ENCODE measurements at regions not wholly inside any gene's neighbourhood (a gene's known extent, or its start where the extent isn't known, plus 50 kb on each side); places are given as distances from the start of the nearest gene placed in this dataset.

DNA sequence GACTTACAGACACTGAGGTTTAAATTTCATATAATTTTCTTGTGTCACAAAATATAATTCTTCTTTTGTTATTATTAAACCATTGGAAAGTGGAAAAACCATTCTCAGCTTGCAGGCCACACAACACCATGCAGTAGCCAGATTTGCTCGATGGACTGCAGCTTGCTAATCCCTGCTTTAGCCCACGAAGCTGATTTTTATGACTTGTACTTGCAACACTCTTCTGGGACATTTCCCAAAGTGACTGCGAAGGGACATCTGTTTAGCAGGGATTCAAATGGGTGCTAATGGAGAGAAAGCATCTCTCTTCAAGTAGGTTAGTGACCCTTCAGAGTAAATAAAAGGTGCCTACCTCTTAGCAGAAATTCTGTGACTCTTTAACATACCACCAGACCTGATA lies 304.6 kb upstream of the ZFP64 start:
- in situ Hi-C loops (cut with HindIII; ENCODE audit: low pct_ligation_motif_present, low sequenced_read_pairs) = no loop called here
- TF ChIP-seq CTCF (IDR thresholded peaks at IDR 0.05; ENCODE audit: low read depth, low read length, missing control alignments) = no peak
- H3K27ac ChIP-seq = no peak overlapping the region

DNA sequence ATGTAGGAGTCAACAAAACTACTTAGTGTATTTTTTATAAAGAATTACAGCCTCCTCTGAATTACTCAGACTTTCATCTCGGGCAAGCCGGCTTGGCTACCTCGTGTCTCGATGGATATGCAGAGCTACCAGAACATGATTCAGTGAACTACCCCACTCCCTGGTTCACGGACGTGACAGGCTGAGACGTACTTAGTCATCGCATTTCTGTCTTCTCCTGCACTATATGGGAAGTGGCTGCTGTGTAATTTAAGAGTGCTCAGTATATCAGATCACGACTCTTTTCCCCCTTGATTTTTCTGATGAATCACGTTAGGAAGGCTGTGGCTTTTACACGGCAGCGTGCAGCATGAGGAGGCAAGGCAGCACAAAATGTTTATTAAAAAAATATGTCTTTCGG lies 302.7 kb upstream of the ZFP64 start:
- Histone ChIP-seq H3K27ac (peak overlapping the region; percentile 32), H3K36me3 (replicated peaks) (no peaks in the 10 kb centered on the region), H3K27me3 (replicated peaks) (no peaks in the 10 kb centered on the region), H3K4me3 (ENCODE audit: low read depth, low read length) (no peak overlapping the region)
- TF ChIP-seq CTCF (IDR thresholded peaks at IDR 0.05; ENCODE audit: low read depth, low read length, missing control alignments) = no peak
- peak; percentile 46 for DNase-seq
- in situ Hi-C loops (cut with HindIII; ENCODE audit: low pct_ligation_motif_present, low sequenced_read_pairs) = no loop called here

More for the DNA sequence above, 304.6 kb upstream of the ZFP64 start:
- Histone ChIP-seq H3K27me3 (replicated peaks) (no peaks in the 10 kb centered on the region), H3K36me3 (replicated peaks) (no peaks in the 10 kb centered on the region), H3K4me3 (ENCODE audit: low read depth, low read length) (no peak overlapping the region)
- DNase-seq = no peak

GRCh38 chr20:52493171-52493721 lies 301.7 kb upstream of the ZFP64 start:
- DNase-seq = no peak
- no peak for TF ChIP-seq CTCF (IDR thresholded peaks at IDR 0.05; ENCODE audit: low read depth, low read length, missing control alignments)
- H3K27me3 ChIP-seq (replicated peaks) = no peaks in the 10 kb centered on the region
- no peak overlapping the region for H3K27ac ChIP-seq
- in situ Hi-C loops (cut with HindIII; ENCODE audit: low pct_ligation_motif_present, low sequenced_read_pairs) = no loop called here
- H3K36me3 ChIP-seq (replicated peaks) = no peaks in the 10 kb centered on the region
- no peak overlapping the region for H3K4me3 ChIP-seq (ENCODE audit: low read depth, low read length)

- no peaks in the 10 kb centered on the region for H3K27me3 ChIP-seq (replicated peaks)
- peak overlapping the region; percentile 32 for H3K27ac ChIP-seq
- DNase-seq = peak; percentile 41
- H3K4me3 ChIP-seq (ENCODE audit: low read depth, low read length) = no peak overlapping the region
- no peaks in the 10 kb centered on the region for H3K36me3 ChIP-seq (replicated peaks)
- no peak for TF ChIP-seq CTCF (IDR thresholded peaks at IDR 0.05; ENCODE audit: low read depth, low read length, missing control alignments)
- in situ Hi-C loops (cut with HindIII; ENCODE audit: low pct_ligation_motif_present, low sequenced_read_pairs) = no loop called here
Observed at GRCh38 chr20:52490711-52491430, 299.3 kb upstream of the ZFP64 start.

DNA sequence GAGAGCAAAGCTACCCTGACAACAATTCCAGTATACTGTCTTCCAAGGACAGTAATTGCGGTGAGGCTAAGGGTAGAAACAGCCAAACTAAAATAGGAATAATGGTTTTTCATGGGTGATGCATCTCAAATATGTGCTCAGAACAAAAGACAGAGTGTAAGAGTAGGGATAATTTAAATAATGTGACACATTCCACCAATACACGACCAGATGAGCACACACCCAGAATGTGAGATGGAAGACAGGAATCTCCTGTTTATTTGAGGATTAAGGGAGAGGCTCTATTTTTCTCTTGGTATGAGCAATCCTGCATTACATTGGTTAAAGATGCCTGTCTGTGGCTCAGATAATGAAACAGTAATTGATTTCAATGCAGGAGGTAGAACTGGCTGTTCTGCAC lies 292.9 kb upstream of the ZFP64 start:
- DNase-seq = no peak
- Histone ChIP-seq H3K27me3 (replicated peaks) (no peaks in the 10 kb centered on the region), H3K4me3 (ENCODE audit: low read depth, low read length) (no peak overlapping the region), H3K36me3 (replicated peaks) (no peaks in the 10 kb centered on the region), H3K27ac (no peak overlapping the region)
- no peak for TF ChIP-seq CTCF (IDR thresholded peaks at IDR 0.05; ENCODE audit: low read depth, low read length, missing control alignments)
- in situ Hi-C loops (cut with HindIII; ENCODE audit: low pct_ligation_motif_present, low sequenced_read_pairs) = no loop called here

- H3K4me3 ChIP-seq (ENCODE audit: low read depth, low read length) = no peak overlapping the region
- TF ChIP-seq CTCF (IDR thresholded peaks at IDR 0.05; ENCODE audit: low read depth, low read length, missing control alignments) = no peak
- H3K27me3 ChIP-seq (replicated peaks) = no peaks in the 10 kb centered on the region
- no peaks in the 10 kb centered on the region for H3K36me3 ChIP-seq (replicated peaks)
- H3K27ac ChIP-seq = no peak overlapping the region
- in situ Hi-C loops (cut with HindIII; ENCODE audit: low pct_ligation_motif_present, low sequenced_read_pairs) = no loop called here
- no peak for DNase-seq
Observed at GRCh38 chr20:52483382-52483781, 291.8 kb upstream of the ZFP64 start.

Data from brain microvascular endothelial cell (primary cell).